ENCODE measurements at regions not wholly inside any gene's neighbourhood (a gene's known extent, or its start where the extent isn't known, plus 50 kb on each side); places are given as distances from the start of the nearest gene placed in this dataset.
"Not testable (repeated sequence)": the region's sequence is repeated elsewhere in the genome, so short reads cannot be mapped to it uniquely, and the experiment has no call there.

DNA sequence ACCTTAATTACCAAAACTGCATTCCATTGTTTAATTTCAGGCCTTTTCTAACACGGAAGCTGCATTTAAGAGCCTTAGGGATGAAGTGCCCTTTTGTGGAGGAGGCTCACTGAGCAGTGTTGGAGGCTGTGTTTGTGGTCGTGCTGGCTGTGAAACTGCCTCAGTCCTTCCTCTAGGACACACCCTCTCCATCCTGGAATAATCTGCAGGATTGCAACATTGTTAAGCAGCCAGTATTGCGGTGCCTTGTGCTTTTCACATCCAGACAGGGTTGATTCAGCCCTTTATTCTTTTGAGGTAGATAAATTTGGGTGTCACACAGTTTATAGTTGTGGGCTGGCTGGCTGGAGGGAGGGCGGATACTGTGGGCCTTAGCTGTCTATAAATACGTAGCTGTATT, 141.6 kb downstream of the CDRT15L2 start:
- no peak overlapping the region for H3K27ac Mint-ChIP-seq (ENCODE audit: unreplicated experiment)
- no peaks in the 10 kb centered on the region for H3K4me1 Mint-ChIP-seq
- TF ChIP-seq, protein P1, sequence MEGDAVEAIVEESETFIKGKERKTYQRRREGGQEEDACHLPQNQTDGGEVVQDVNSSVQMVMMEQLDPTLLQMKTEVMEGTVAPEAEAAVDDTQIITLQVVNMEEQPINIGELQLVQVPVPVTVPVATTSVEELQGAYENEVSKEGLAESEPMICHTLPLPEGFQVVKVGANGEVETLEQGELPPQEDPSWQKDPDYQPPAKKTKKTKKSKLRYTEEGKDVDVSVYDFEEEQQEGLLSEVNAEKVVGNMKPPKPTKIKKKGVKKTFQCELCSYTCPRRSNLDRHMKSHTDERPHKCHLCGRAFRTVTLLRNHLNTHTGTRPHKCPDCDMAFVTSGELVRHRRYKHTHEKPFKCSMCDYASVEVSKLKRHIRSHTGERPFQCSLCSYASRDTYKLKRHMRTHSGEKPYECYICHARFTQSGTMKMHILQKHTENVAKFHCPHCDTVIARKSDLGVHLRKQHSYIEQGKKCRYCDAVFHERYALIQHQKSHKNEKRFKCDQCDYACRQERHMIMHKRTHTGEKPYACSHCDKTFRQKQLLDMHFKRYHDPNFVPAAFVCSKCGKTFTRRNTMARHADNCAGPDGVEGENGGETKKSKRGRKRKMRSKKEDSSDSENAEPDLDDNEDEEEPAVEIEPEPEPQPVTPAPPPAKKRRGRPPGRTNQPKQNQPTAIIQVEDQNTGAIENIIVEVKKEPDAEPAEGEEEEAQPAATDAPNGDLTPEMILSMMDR (conservative IDR thresholded peaks at IDR 0.05), result no peak
- H3K9me3 Mint-ChIP-seq, result no peaks in the 10 kb centered on the region
- DNase-seq (ENCODE audit: low read depth, low spot score), result no peak
- H3K27me3 Mint-ChIP-seq (ENCODE audit: low read depth), result no peaks in the 10 kb centered on the region
- H3K36me3 Mint-ChIP-seq (ENCODE audit: low read depth), result no peaks in the 10 kb centered on the region
- H3K4me3 Mint-ChIP-seq, result no peak overlapping the region

- DNase-seq (ENCODE audit: low read depth, low spot score); H3K27ac Mint-ChIP-seq (ENCODE audit: unreplicated experiment); H3K4me3 Mint-ChIP-seq; H3K4me1 Mint-ChIP-seq; H3K27me3 Mint-ChIP-seq (ENCODE audit: low read depth); H3K9me3 Mint-ChIP-seq; H3K36me3 Mint-ChIP-seq (ENCODE audit: low read depth): not testable (repeated sequence)
Observed at GRCh38 chr17:20724391-20724790, 144.9 kb downstream of the CDRT15L2 start.

- H3K4me1 Mint-ChIP-seq; H3K27ac Mint-ChIP-seq (ENCODE audit: unreplicated experiment); H3K4me3 Mint-ChIP-seq; DNase-seq (ENCODE audit: low read depth, low spot score); H3K27me3 Mint-ChIP-seq (ENCODE audit: low read depth); H3K9me3 Mint-ChIP-seq; H3K36me3 Mint-ChIP-seq (ENCODE audit: low read depth): not testable (repeated sequence)
Observed at GRCh38 chr17:20727201-20727600, 147.7 kb downstream of the CDRT15L2 start.

GRCh38 chr17:20728181-20728580, 148.7 kb downstream of the CDRT15L2 start:
- Mint-ChIP-seq H3K27ac (ENCODE audit: unreplicated experiment) (no peak overlapping the region), H3K4me3 (no peak overlapping the region), H3K4me1 (no peaks in the 10 kb centered on the region), H3K36me3 (ENCODE audit: low read depth) (no peaks in the 10 kb centered on the region), H3K9me3 (no peaks in the 10 kb centered on the region), H3K27me3 (ENCODE audit: low read depth) (peaks cover 3% of the 10 kb centered on the region)
- DNase-seq (ENCODE audit: low read depth, low spot score), result no peak
- TF ChIP-seq, protein P1 (conservative IDR thresholded peaks at IDR 0.05), result no peak

DNA sequence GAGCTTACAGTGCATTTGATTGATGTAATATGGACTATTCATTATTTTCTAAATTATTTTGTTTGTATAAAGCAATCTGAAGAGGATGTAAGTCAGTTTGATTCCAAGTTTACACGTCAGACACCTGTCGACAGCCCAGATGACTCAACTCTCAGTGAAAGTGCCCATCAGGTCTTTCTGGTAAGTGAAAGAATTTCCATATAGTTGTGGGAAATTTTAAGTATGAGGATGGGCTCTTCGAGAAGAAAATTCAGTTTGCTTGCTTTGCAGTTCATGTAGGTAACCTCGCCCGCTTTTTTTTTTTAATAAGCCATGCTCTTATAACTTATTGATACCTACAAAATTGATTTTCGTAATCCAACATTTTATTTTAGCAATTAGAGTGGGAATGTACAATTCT, 151.6 kb downstream of the CDRT15L2 start:
- not testable (repeated sequence) for H3K36me3 Mint-ChIP-seq (ENCODE audit: low read depth); H3K27ac Mint-ChIP-seq (ENCODE audit: unreplicated experiment); H3K27me3 Mint-ChIP-seq (ENCODE audit: low read depth); H3K4me1 Mint-ChIP-seq; H3K4me3 Mint-ChIP-seq; H3K9me3 Mint-ChIP-seq; DNase-seq (ENCODE audit: low read depth, low spot score)

DNA sequence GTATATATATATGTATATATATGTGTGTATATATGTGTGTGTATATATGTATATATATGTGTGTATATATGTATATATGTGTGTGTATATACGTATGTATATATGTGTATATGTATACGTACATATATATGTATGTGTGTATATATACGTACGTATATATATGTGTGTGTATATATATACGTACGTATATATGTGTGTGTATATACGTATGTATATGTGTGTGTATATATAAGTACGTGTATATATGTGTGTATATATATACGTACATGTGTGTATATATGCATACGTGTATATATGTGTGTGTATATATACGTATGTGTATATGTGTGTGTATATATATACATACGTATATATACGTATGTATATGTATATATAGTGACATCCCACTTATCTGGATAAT, 154.4 kb downstream of the CDRT15L2 start:
- no peaks in the 10 kb centered on the region for H3K36me3 Mint-ChIP-seq (ENCODE audit: low read depth)
- no peak overlapping the region for H3K27ac Mint-ChIP-seq (ENCODE audit: unreplicated experiment)
- no peaks in the 10 kb centered on the region for H3K4me1 Mint-ChIP-seq
- DNase-seq (ENCODE audit: low read depth, low spot score), result no peak
- TF ChIP-seq, protein P1 (conservative IDR thresholded peaks at IDR 0.05), result no peak
- H3K9me3 Mint-ChIP-seq, result no peaks in the 10 kb centered on the region
- no peak overlapping the region for H3K4me3 Mint-ChIP-seq
- peaks cover 2% of the 10 kb centered on the region for H3K27me3 Mint-ChIP-seq (ENCODE audit: low read depth)

DNA sequence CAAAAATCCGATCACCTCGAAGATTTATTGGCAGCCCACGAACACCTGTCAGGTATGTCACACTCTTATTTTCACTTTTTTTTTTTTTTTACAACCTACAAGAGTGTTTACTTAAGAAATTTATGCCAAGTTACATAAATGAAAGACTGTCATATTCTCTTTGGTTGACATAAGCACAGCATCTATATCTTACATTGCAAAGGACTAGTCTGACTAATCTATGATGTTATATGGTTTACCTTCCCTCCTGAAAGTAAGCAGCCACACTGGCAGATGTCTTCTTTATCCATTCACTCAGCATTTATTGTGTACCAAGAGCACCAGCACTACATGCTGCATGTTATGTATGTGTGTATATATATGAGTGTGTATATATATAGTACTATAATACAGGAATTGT, 156.3 kb downstream of the CDRT15L2 start:
- Mint-ChIP-seq H3K27ac (ENCODE audit: unreplicated experiment) (no peak overlapping the region), H3K4me1 (no peaks in the 10 kb centered on the region), H3K36me3 (ENCODE audit: low read depth) (no peaks in the 10 kb centered on the region), H3K9me3 (no peaks in the 10 kb centered on the region), H3K4me3 (no peak overlapping the region), H3K27me3 (ENCODE audit: low read depth) (peaks cover 8% of the 10 kb centered on the region)
- TF ChIP-seq, protein P1 (conservative IDR thresholded peaks at IDR 0.05), result no peak
- no peak for DNase-seq (ENCODE audit: low read depth, low spot score)

- not testable (repeated sequence) for H3K36me3 Mint-ChIP-seq (ENCODE audit: low read depth); H3K4me3 Mint-ChIP-seq; H3K27ac Mint-ChIP-seq (ENCODE audit: unreplicated experiment)
Observed at GRCh38 chr17:20737636-20738035, 158.1 kb downstream of the CDRT15L2 start.

More at GRCh38 chr17:20737636-20738035, 158.1 kb downstream of the CDRT15L2 start:
- not testable (repeated sequence) for H3K4me1 Mint-ChIP-seq; H3K9me3 Mint-ChIP-seq; DNase-seq (ENCODE audit: low read depth, low spot score)
- peaks cover 10% of the 10 kb centered on the region for H3K27me3 Mint-ChIP-seq (ENCODE audit: low read depth)
